Right cardiac atrium (tissue), 5 donors: ENCODE measurements at regions not wholly inside any gene's neighbourhood (a gene's known extent, or its start where the extent isn't known, plus 50 kb on each side); places are given as distances from the start of the nearest gene placed in this dataset.

ENCODE experiments used
- ATAC-seq, 2 donors: fragments of 200-7000 bp; cut with Tn5 transposase; one replicate each; pipeline versions ENCODE4 v1.8.0 to v1.9.1; 2020; ENCODE audit warnings: moderate library complexity in 2 of 2, mild to moderate bottlenecking in 1 of 2
- DNase-seq, 3 donors: peaks; one replicate each; pipeline ENCODE4 v3.0.0-alpha.2; 2020
- H3K27ac ChIP-seq: one replicate; pipeline ENCODE4 v1.5.1; 2013; ENCODE audit warnings: mild to moderate bottlenecking, low read length, control low read depth, moderate library complexity
- H3K27me3 ChIP-seq: one replicate; pipeline ENCODE4 v1.6.1; 2013; ENCODE audit not compliant: control insufficient read depth, insufficient read depth
- H3K4me1 ChIP-seq: one replicate; pipeline ENCODE4 v1.6.1; 2013; ENCODE audit warnings: low read length; ENCODE audit not compliant: control insufficient read depth, insufficient read depth
- H3K4me3 ChIP-seq: one replicate; pipeline ENCODE4 v1.5.1; 2013; ENCODE audit warnings: low read length, control low read depth
- H3K9me3 ChIP-seq: one replicate; pipeline ENCODE4 v1.6.1; 2013; ENCODE audit warnings: low read length; ENCODE audit not compliant: control insufficient read depth
- WGBS: extraction: QIAGEN DNeasy Blood & Tissue Kit; methylation state at CpG from one replicate; pipeline ENCODE4 v1.1.7; 2013; 5-methylcytosine and 5-hydroxymethylcytosine counted together
- intact Hi-C, 4 donors: fragments of 100-400 bp; cut with DNase I; formaldehyde crosslinking; loops; one replicate each; pipeline versions ENCODE4 v1.11.0 to v1.14.0; 2022 to 2023
- donor health status: healthy with polysubstance abuse.
- donor health status: DM: no; HTN: yes; CAD: no.
- donor health status: DM: no; HTN: no; CAD: no.
- donor health status: DM: no; HTN: yes; CAD: no; lungs with severe emphysema.
- donor health status: DM: yes; HTN: yes; CAD: no.

DNA sequence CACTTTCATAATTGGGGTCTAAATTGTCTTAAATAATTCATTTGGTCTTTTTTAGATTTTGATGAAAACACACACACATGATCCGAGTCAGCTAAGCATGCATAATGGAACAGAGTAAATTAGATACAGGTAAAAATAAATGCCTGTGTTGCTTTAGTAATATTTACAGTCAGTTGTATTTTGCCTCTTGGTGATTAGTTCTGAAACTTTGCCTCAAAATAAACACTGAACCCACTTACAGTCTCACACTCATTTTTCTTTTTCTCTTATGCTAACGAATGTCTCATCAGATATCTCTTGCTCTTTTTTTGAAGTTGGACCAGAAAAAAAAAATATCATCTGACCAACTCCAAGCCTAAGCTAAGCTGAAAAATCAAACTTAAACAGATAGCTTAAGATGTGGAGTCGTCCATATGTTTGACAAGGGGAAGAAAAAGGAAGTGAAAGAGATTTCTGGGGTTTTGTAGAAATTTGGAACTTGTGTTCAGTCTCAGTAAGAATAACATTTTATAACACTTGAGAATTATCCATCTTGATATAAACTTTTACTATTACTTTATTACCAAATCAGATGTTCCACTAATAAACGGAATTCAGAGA, 592.5 kb downstream of the RPL10L start:
- Histone ChIP-seq H3K4me3 (no peak overlapping the region), H3K27ac (no peak overlapping the region), H3K4me1 (no peaks in the 10 kb centered on the region), H3K9me3 (no peaks in the 10 kb centered on the region), H3K27me3 (no peaks in the 10 kb centered on the region)
- ATAC-seq: no peak
- intact Hi-C loops: no loop called here
- no peak for DNase-seq
- 60% methylated on average over 4 of the region's 4 CpGs for WGBS

DNA sequence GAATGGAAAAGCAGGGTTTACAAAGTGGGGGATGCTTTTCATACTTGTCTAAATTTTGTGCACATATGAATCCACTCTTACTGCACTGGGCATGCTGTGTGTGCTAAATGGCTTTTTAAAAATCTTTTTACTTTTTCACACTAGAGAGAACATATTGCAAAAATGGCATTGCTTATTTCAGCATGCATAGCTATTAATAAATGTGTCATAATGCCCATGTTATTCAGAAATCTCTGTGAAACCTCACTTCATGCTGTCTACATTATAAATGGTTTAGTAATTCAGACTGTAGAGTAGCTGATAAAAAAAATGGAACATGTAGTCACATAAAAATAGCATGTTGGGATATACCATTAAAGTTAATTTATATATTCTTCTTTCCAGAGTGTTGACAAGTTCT, 593.8 kb downstream of the RPL10L start:
- Histone ChIP-seq H3K27ac (no peak overlapping the region), H3K9me3 (no peaks in the 10 kb centered on the region), H3K27me3 (no peaks in the 10 kb centered on the region), H3K4me3 (no peak overlapping the region), H3K4me1 (no peaks in the 10 kb centered on the region)
- intact Hi-C loops: no loop called here
- DNase-seq (no peak), ATAC-seq (no peak)

- H3K9me3 ChIP-seq: no peaks in the 10 kb centered on the region
- intact Hi-C loops: no loop called here
- WGBS: 46% methylated on average over 2 of the region's 2 CpGs
- no peaks in the 10 kb centered on the region for H3K4me1 ChIP-seq
- H3K27ac ChIP-seq: no peak overlapping the region
- no peaks in the 10 kb centered on the region for H3K27me3 ChIP-seq
- DNase-seq: no peak
- no peak for ATAC-seq
- H3K4me3 ChIP-seq: no peak overlapping the region
These were observed 597.1 kb downstream of the RPL10L start for GRCh38 chr14:46054526-46054925.

GRCh38 chr14:46053221-46053620, 598.4 kb downstream of the RPL10L start:
- no peak for ATAC-seq
- H3K4me1 ChIP-seq: no peaks in the 10 kb centered on the region
- WGBS: 83% methylated on average over 1 of the region's 1 CpG
- intact Hi-C loops: no loop called here
- no peak for DNase-seq
- H3K27ac ChIP-seq: no peak overlapping the region
- H3K27me3 ChIP-seq: no peaks in the 10 kb centered on the region
- H3K9me3 ChIP-seq: no peaks in the 10 kb centered on the region
- no peak overlapping the region for H3K4me3 ChIP-seq

DNA sequence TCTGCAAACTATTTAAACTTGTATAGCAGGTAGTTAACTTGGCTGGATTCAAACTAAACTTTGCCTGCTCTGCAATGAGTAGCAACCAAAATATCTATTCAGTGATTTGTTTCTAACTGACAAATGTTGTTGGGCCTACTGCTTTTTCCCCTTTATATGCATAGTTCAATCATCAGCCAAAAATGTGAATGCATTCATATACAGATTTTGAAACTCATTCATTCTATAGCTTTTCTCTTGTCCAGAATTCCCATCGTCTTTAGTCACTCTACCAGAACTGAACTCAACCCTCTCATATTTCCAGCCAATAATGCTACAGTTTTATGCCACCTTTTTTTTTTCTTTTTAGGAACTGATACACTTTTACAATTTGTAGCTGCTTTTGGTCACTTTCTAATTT, 599.8 kb downstream of the RPL10L start:
- 71% methylated on average over 1 of the region's 1 CpG for WGBS

DNA sequence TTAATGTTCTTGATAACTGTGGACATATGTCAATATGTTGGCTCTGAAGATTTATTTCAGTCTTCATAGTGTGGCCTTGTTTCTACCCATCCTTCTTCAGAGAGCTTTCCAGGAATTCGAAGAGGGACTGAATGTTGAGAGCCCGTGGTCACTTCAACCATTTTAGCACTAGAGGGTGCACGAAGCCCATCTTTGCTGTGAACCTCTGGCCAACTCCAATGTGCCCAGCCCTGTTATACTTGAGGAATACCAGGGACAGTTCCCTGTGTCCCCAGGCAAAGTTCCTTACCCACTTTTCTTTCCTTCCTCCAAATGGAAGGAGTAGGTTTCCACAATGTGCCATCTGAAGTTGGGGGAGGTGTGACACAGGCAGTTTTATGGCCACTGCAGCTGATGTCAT, 603.5 kb downstream of the RPL10L start:
- intact Hi-C loops: no loop called here
- no peak for ATAC-seq

More for the DNA sequence above, 599.8 kb downstream of the RPL10L start:
- Histone ChIP-seq H3K4me1 (no peaks in the 10 kb centered on the region), H3K27me3 (no peaks in the 10 kb centered on the region), H3K27ac (no peak overlapping the region), H3K9me3 (no peaks in the 10 kb centered on the region), H3K4me3 (no peak overlapping the region)
- ATAC-seq: no peak
- no peak for DNase-seq
- intact Hi-C loops: no loop called here

DNA sequence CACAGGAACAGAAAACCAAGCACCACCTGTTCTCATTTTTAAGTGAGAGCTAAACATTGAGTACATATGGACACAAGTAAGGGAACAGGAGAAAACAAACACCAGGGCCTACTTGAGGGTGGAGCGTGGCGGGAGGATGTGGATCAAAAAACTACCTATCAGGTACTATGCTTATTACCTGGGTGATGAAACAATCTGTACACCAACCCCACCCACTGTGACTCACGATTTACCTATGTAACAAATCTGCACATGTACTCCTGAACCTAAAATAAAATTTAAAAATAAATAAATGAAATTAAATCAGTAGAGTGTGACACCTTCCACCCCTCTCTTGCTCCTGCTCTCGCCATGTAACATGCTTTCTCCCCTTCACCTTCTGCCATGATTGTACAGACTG, 615.5 kb downstream of the RPL10L start:
- Histone ChIP-seq H3K27me3 (no peaks in the 10 kb centered on the region), H3K4me3 (no peak overlapping the region), H3K4me1 (no peaks in the 10 kb centered on the region), H3K9me3 (no peaks in the 10 kb centered on the region), H3K27ac (no peak overlapping the region)
- ATAC-seq (no peak), DNase-seq (no peak)
- 80% methylated on average over 4 of the region's 4 CpGs for WGBS
- intact Hi-C loops: no loop called here

More for the DNA sequence above, 603.5 kb downstream of the RPL10L start:
- Histone ChIP-seq H3K27ac (no peak overlapping the region), H3K4me3 (no peak overlapping the region), H3K4me1 (no peaks in the 10 kb centered on the region), H3K9me3 (no peaks in the 10 kb centered on the region), H3K27me3 (no peaks in the 10 kb centered on the region)
- WGBS: 40% methylated on average over 3 of the region's 3 CpGs
- DNase-seq: no peak

- Histone ChIP-seq H3K27me3 (no peaks in the 10 kb centered on the region), H3K4me3 (no peak overlapping the region), H3K27ac (no peak overlapping the region), H3K9me3 (no peaks in the 10 kb centered on the region), H3K4me1 (no peaks in the 10 kb centered on the region)
- intact Hi-C loops: no loop called here
- WGBS: 58% methylated on average over 3 of the region's 3 CpGs
- DNase-seq (no peak), ATAC-seq (no peak)
These were observed 617.3 kb downstream of the RPL10L start for GRCh38 chr14:46034305-46034704.

- H3K9me3 ChIP-seq: no peaks in the 10 kb centered on the region
- ATAC-seq (no peak), DNase-seq (no peak)
- no peak overlapping the region for H3K27ac ChIP-seq
- 78% methylated on average over 1 of the region's 1 CpG for WGBS
- intact Hi-C loops: no loop called here
- no peak overlapping the region for H3K4me3 ChIP-seq
- no peaks in the 10 kb centered on the region for H3K4me1 ChIP-seq
- no peaks in the 10 kb centered on the region for H3K27me3 ChIP-seq
These were observed 632.6 kb downstream of the RPL10L start for GRCh38 chr14:46018846-46019420.

- Histone ChIP-seq H3K27me3 (no peaks in the 10 kb centered on the region), H3K4me1 (no peaks in the 10 kb centered on the region), H3K9me3 (no peaks in the 10 kb centered on the region), H3K4me3 (no peak overlapping the region), H3K27ac (no peak overlapping the region)
- intact Hi-C loops: no loop called here
- WGBS: 76% methylated on average over 3 of the region's 3 CpGs
- ATAC-seq (no peak), DNase-seq (no peak)
These were observed 643.2 kb downstream of the RPL10L start for GRCh38 chr14:46008348-46008747.

DNA sequence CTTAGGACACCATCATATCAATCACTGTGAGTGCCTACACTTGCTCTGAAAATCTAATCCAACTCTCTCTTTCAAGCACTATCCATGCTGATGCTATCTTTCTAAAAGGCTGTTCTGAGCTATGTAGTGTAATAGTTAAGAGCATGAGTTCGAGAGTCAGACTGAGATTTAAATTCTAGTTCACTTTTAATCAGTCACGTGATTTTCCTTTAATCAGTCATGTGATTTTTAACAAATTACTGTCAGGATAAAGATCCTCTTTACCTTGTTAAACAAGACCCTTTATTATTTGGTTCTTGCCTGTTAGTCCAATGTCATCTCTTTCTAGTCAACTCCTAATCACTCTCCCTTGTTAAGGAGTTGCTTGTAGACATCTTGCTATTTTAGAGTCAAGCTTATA, 653.0 kb downstream of the RPL10L start:
- Histone ChIP-seq H3K27ac (no peak overlapping the region), H3K4me1 (no peaks in the 10 kb centered on the region), H3K27me3 (no peaks in the 10 kb centered on the region), H3K4me3 (no peak overlapping the region), H3K9me3 (no peaks in the 10 kb centered on the region)
- DNase-seq (no peak), ATAC-seq (no peak)
- intact Hi-C loops: no loop called here
- WGBS: 68% methylated on average over 2 of the region's 2 CpGs

DNA sequence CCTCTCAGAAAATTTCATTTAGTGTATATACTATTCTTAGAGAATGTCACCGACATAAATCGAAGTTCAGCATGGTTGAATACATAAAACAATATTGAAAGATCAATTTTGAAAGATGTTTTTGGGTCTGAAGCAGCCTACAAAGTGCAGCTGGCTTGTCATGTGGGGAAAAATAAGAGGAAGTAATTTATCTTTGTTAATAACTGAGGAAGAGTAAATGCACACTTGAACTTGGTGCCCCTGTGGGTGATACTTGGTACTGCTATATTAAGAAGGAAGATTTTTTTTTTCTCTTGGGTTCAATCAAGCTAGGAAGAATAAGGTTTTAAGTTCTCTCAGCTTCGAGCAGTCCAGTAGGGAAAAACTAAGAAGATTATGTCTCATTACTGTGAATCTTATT, 661.3 kb downstream of the RPL10L start:
- no peaks in the 10 kb centered on the region for H3K4me1 ChIP-seq
- no peaks in the 10 kb centered on the region for H3K27me3 ChIP-seq
- H3K4me3 ChIP-seq: no peak overlapping the region
- no peaks in the 10 kb centered on the region for H3K9me3 ChIP-seq
- DNase-seq: no peak
- WGBS: 80% methylated on average over 3 of the region's 3 CpGs
- no peak for ATAC-seq
- intact Hi-C loops: no loop called here
- H3K27ac ChIP-seq: no peak overlapping the region
